ENCODE measurements at regions not wholly inside any gene's neighbourhood (a gene's known extent, or its start where the extent isn't known, plus 50 kb on each side); places are given as distances from the start of the nearest gene placed in this dataset.

GRCh38 chr6:22497276-22497675, 72.1 kb upstream of the HDGFL1 start:
- no peak overlapping the region for H3K27ac ChIP-seq
- no peaks in the 10 kb centered on the region for H3K27me3 ChIP-seq
- H3K9me3 ChIP-seq = no peaks in the 10 kb centered on the region
- ATAC-seq (no peak), DNase-seq (no peak)
- no peaks in the 10 kb centered on the region for H3K4me1 ChIP-seq
- intact Hi-C loops (cut with DNase I) = no loop called here
- no peaks in the 10 kb centered on the region for H3K36me3 ChIP-seq
- H3K4me3 ChIP-seq = no peak overlapping the region
- TF ChIP-seq CTCF (IDR thresholded peaks at IDR 0.05) = no peak
- no peak for TF ChIP-seq POLR2A (IDR thresholded peaks at IDR 0.05)
- WGBS (ENCODE audit: insufficient coverage, low coverage, low lambda C conversion rate, missing lambda C conversion rate) = 59% methylated on average over 3 of the region's 3 CpGs

- H3K27me3 ChIP-seq = no peaks in the 10 kb centered on the region
- DNase-seq (no peak), ATAC-seq (no peak)
- intact Hi-C loops (cut with DNase I) = no loop called here
- H3K4me1 ChIP-seq = no peaks in the 10 kb centered on the region
- no peaks in the 10 kb centered on the region for H3K9me3 ChIP-seq
- no peak overlapping the region for H3K4me3 ChIP-seq
- H3K27ac ChIP-seq = no peak overlapping the region
- H3K36me3 ChIP-seq = no peaks in the 10 kb centered on the region
- TF ChIP-seq CTCF (IDR thresholded peaks at IDR 0.05) (no peak), POLR2A (IDR thresholded peaks at IDR 0.05) (no peak)
Observed at GRCh38 chr6:22499815-22500214, 69.6 kb upstream of the HDGFL1 start.

- Histone ChIP-seq H3K4me1 (no peaks in the 10 kb centered on the region), H3K27ac (no peak overlapping the region), H3K36me3 (no peaks in the 10 kb centered on the region), H3K27me3 (no peaks in the 10 kb centered on the region), H3K9me3 (no peaks in the 10 kb centered on the region), H3K4me3 (no peak overlapping the region)
- TF ChIP-seq POLR2A (IDR thresholded peaks at IDR 0.05) = no peak
- TF ChIP-seq CTCF (IDR thresholded peaks at IDR 0.05) = no peak
- intact Hi-C loops (cut with DNase I) = no loop called here
- ATAC-seq (no peak), DNase-seq (no peak)
- 80% methylated on average over 8 of the region's 8 CpGs for WGBS (ENCODE audit: insufficient coverage, low coverage, low lambda C conversion rate, missing lambda C conversion rate)
Observed at GRCh38 chr6:22506496-22506895, 62.9 kb upstream of the HDGFL1 start.

- H3K4me1 ChIP-seq = peaks cover 0 to 9% (median 0%) of the 10 kb centered on the region in 4 donors
- WGBS (ENCODE audit: insufficient coverage, low coverage, low lambda C conversion rate, missing lambda C conversion rate) = 81% methylated on average over 9 of the region's 9 CpGs
- no peak for ATAC-seq
- TF ChIP-seq POLR2A (IDR thresholded peaks at IDR 0.05) = no peak
- no peak for TF ChIP-seq CTCF (IDR thresholded peaks at IDR 0.05)
- H3K27ac ChIP-seq = no peak overlapping the region
- H3K4me3 ChIP-seq = no peak overlapping the region
- intact Hi-C loops (cut with DNase I) = no loop called here
- no peaks in the 10 kb centered on the region for H3K27me3 ChIP-seq
- no peak for DNase-seq
- H3K36me3 ChIP-seq = no peaks in the 10 kb centered on the region
- no peaks in the 10 kb centered on the region for H3K9me3 ChIP-seq
Observed at GRCh38 chr6:22512686-22513427, 56.5 kb upstream of the HDGFL1 start.

All from right lobe of liver (tissue), 6 donors.